AG09309 (cell line): ENCODE measurements at regions not wholly inside any gene's neighbourhood (a gene's known extent, or its start where the extent isn't known, plus 50 kb on each side); places are given as distances from the start of the nearest gene placed in this dataset.
"Not testable (repeated sequence)": the region's sequence is repeated elsewhere in the genome, so short reads cannot be mapped to it uniquely, and the experiment has no call there.

ENCODE experiments used
- DNase-seq: peaks from one replicate; pipeline ENCODE4 v3.0.0-alpha.2; 2010; ENCODE audit warnings: low read depth
- H3K4me3 ChIP-seq: 2 replicates; pipeline ENCODE4 v1.5.1; 2011; ENCODE audit warnings: mild to moderate bottlenecking, low read depth, low read length, moderate library complexity; ENCODE audit not compliant: control insufficient read depth
- CTCF ChIP-seq: IDR thresholded peaks from 2 replicates; pipeline ENCODE4 v1.5.1; 2011; ENCODE audit warnings: mild to moderate bottlenecking, low read depth, low read length, inconsistent platforms; ENCODE audit not compliant: insufficient read depth, control insufficient read depth; ENCODE audit errors: missing control alignments

GRCh38 chr16:5298202-5298601 is 200.6 kb upstream of the EEF2KMT start:
- H3K4me3 ChIP-seq: no peak overlapping the region
- TF ChIP-seq CTCF: no peak
- DNase-seq: no peak

- no peak for TF ChIP-seq CTCF
- DNase-seq: no peak
- H3K4me3 ChIP-seq: no peak overlapping the region
Measured at GRCh38 chr16:5296176-5296575, 198.6 kb upstream of the EEF2KMT start.

GRCh38 chr16:5295304-5295703 is 197.7 kb upstream of the EEF2KMT start:
- not testable (repeated sequence) for H3K4me3 ChIP-seq, DNase-seq

GRCh38 chr16:5282152-5282551 is 184.6 kb upstream of the EEF2KMT start:
- not testable (repeated sequence) for DNase-seq, H3K4me3 ChIP-seq

- no peak for TF ChIP-seq CTCF
- DNase-seq: no peak
- H3K4me3 ChIP-seq: no peak overlapping the region
Measured at GRCh38 chr16:5257462-5257861, 159.9 kb upstream of the EEF2KMT start.

- no peak for DNase-seq
- no peak overlapping the region for H3K4me3 ChIP-seq
- TF ChIP-seq CTCF: no peak
Measured at GRCh38 chr16:5252791-5253190, 155.2 kb upstream of the EEF2KMT start.

GRCh38 chr16:5247403-5247802 is 149.8 kb upstream of the EEF2KMT start:
- not testable (repeated sequence) for DNase-seq, H3K4me3 ChIP-seq

- not testable (repeated sequence) for DNase-seq
Measured at GRCh38 chr16:5240278-5240626, 142.7 kb upstream of the EEF2KMT start.

GRCh38 chr16:5239472-5240277 is 142.1 kb upstream of the EEF2KMT start:
- TF ChIP-seq CTCF: peak; percentile 32
- DNase-seq, H3K4me3 ChIP-seq: not testable (repeated sequence)

More at GRCh38 chr16:5240278-5240626, 142.7 kb upstream of the EEF2KMT start:
- not testable (repeated sequence) for H3K4me3 ChIP-seq
